GM19043 (cell line): ENCODE measurements at regions not wholly inside any gene's neighbourhood (a gene's known extent, or its start where the extent isn't known, plus 50 kb on each side); places are given as distances from the start of the nearest gene placed in this dataset.
A peak's percentile ranks its signal among the peaks of the same experiment; 100 is the strongest.

Source experiments
- ATAC-seq: cut with Tn5 transposase; IDR thresholded peaks from one replicate; pipeline ENCODE4 v1.9.1; 2021; ENCODE audit warnings: low read depth; ENCODE audit not compliant: unreplicated experiment

- no peak for ATAC-seq
Observed at GRCh38 chr9:26744191-26744965, 148.2 kb downstream of the CAAP1 start.

GRCh38 chr9:26742828-26743476, 149.7 kb downstream of the CAAP1 start:
- ATAC-seq, result no peak

GRCh38 chr9:26735160-26735559, 157.4 kb downstream of the CAAP1 start:
- no peak for ATAC-seq

- no peak for ATAC-seq
Observed at GRCh38 chr9:26729187-26729586, 163.4 kb downstream of the CAAP1 start.

- peak; percentile 64 for ATAC-seq
Observed at GRCh38 chr9:26727471-26727870, 165.1 kb downstream of the CAAP1 start.

GRCh38 chr9:26725573-26725972, 167.0 kb downstream of the CAAP1 start:
- no peak for ATAC-seq

- ATAC-seq, result no peak
Observed at GRCh38 chr9:26723486-26723885, 169.1 kb downstream of the CAAP1 start.

- no peak for ATAC-seq
Observed at GRCh38 chr9:26722755-26723154, 169.8 kb downstream of the CAAP1 start.

GRCh38 chr9:26710008-26710407, 182.6 kb downstream of the CAAP1 start:
- no peak for ATAC-seq

- no peak for ATAC-seq
Observed at GRCh38 chr9:26706223-26706622, 186.4 kb downstream of the CAAP1 start.

- no peak for ATAC-seq
Observed at GRCh38 chr9:26695298-26695622, 197.3 kb downstream of the CAAP1 start.

GRCh38 chr9:26694381-26695297, 198.0 kb downstream of the CAAP1 start:
- no peak for ATAC-seq

GRCh38 chr9:26689041-26689440, 203.6 kb downstream of the CAAP1 start:
- no peak for ATAC-seq

- no peak for ATAC-seq
Observed at GRCh38 chr9:26687421-26687820, 205.2 kb downstream of the CAAP1 start.

GRCh38 chr9:26685818-26686217, 206.8 kb downstream of the CAAP1 start:
- ATAC-seq, result no peak

GRCh38 chr9:26684029-26684428, 208.6 kb downstream of the CAAP1 start:
- ATAC-seq, result no peak

- no peak for ATAC-seq
Observed at GRCh38 chr9:26682796-26683496, 209.7 kb downstream of the CAAP1 start.

- no peak for ATAC-seq
Observed at GRCh38 chr9:26682041-26682440, 210.6 kb downstream of the CAAP1 start.

- ATAC-seq, result no peak
Observed at GRCh38 chr9:26677965-26678706, 214.5 kb downstream of the CAAP1 start.

GRCh38 chr9:26675035-26675434, 217.6 kb downstream of the CAAP1 start:
- ATAC-seq, result no peak
